ENCODE measurements at regions not wholly inside any gene's neighbourhood (a gene's known extent, or its start where the extent isn't known, plus 50 kb on each side); places are given as distances from the start of the nearest gene placed in this dataset.

DNA sequence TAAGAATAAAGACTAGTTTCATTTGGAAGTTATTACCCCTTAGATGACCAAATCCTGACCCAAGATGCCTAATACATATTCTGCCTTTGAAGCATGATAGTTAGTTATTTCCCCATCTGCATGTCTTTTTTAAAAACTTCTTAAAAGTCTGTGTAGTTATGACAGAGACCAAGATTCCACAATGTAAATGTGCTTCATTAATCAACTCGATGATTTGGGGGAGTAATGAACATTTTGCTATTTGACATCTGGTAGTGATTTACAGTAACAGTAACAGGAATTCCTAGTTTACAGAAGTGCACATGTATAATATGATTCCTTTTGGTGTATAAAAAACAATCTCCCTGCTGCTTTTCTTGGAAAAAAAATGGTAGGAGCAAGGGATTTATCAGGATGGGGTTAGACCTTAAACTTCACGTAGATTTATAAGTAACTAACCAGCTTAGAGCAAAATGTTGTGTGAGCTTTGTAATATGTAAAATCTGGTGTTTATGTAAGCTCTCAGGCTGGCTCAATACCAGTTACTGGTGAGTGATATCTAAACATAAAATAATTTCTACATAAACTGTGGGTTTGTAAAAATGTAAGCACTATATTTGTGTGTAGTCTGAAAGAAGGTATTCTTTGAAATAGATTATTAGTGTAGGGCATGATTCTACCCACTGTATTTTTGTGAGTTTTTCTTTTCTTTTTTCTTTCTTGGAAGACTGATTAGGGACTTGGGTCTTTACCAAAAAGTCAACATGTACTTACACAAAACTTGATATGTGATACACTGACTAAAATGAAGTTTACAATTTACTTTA is 641.6 kb downstream of the EPHA4 start:
- H3K4me3 ChIP-seq (replicated peaks in 1 of 3) = no peak overlapping the region
- TF ChIP-seq CTCF (IDR thresholded peaks at IDR 0.05) (no peak), POLR2A (IDR thresholded peaks at IDR 0.05) (no peak)
- WGBS, 2 donors = 72 to 76% methylated on average over 2 of the region's 2 CpGs
- H3K27me3 ChIP-seq = no peaks in the 10 kb centered on the region
- no peaks in the 10 kb centered on the region for H3K9me3 ChIP-seq
- H3K4me1 ChIP-seq = no peaks in the 10 kb centered on the region
- no peaks in the 10 kb centered on the region for H3K36me3 ChIP-seq
- intact Hi-C loops (cut with DNase I) = no loop called here
- DNase-seq = no peak
- no peak overlapping the region for H3K27ac ChIP-seq

DNA sequence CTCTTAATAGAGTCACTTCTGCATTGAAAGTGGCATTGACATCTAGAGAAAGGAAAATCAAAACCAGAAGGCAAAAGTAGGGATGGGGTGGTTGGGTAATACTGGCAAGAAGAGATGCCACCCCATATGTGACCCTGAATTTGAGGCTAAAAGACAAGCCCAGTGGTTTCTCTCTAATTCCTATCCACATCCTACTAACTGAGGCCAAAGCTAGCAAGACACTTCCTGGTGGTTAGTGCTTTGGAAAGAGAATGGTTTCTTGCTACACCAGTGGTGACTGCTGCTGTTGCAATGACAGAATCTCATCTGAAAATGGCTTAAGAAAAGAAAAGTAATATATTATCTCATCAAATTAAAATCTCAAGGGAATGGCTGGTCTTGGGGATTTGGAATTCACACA is 640.6 kb downstream of the EPHA4 start:
- DNase-seq = no peak

DNA sequence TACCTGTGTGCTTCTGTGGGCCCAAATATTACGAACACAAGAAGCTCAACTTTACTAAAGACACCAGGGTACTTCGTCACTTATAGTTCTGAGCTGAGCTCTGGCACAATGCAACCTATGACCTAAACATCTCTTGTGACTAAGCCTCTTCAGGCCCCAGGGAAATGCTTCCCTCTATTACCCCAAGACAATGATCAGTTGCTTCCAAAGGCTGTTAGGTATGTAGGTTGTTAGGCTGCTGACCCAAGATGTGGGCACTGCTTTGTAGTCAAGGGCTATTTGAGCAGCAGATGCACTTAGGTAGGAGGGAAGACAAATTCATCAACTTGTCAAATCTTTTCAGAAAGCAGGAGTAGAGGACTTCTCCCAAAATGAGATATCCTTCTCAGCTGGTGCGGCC is 640.1 kb downstream of the EPHA4 start:
- H3K9me3 ChIP-seq = no peaks in the 10 kb centered on the region
- DNase-seq = no peak
- intact Hi-C loops (cut with DNase I) = no loop called here
- whole genome bisulfite sequencing, 2 donors = 96% methylated on average over 3 of the region's 3 CpGs
- H3K4me3 ChIP-seq (replicated peaks in 1 of 3) = no peak overlapping the region
- no peaks in the 10 kb centered on the region for H3K4me1 ChIP-seq
- H3K27ac ChIP-seq = no peak overlapping the region
- no peak for TF ChIP-seq CTCF (IDR thresholded peaks at IDR 0.05)
- H3K27me3 ChIP-seq = no peaks in the 10 kb centered on the region
- no peaks in the 10 kb centered on the region for H3K36me3 ChIP-seq

More for the DNA sequence above, 640.6 kb downstream of the EPHA4 start:
- no peak for TF ChIP-seq POLR2A (IDR thresholded peaks at IDR 0.05)
- TF ChIP-seq CTCF (IDR thresholded peaks at IDR 0.05) = no peak
- no peaks in the 10 kb centered on the region for H3K4me1 ChIP-seq
- no peaks in the 10 kb centered on the region for H3K36me3 ChIP-seq
- intact Hi-C loops (cut with DNase I) = no loop called here
- no peak overlapping the region for H3K27ac ChIP-seq
- H3K27me3 ChIP-seq = no peaks in the 10 kb centered on the region
- no peaks in the 10 kb centered on the region for H3K9me3 ChIP-seq
- H3K4me3 ChIP-seq (replicated peaks in 1 of 3) = no peak overlapping the region

DNA sequence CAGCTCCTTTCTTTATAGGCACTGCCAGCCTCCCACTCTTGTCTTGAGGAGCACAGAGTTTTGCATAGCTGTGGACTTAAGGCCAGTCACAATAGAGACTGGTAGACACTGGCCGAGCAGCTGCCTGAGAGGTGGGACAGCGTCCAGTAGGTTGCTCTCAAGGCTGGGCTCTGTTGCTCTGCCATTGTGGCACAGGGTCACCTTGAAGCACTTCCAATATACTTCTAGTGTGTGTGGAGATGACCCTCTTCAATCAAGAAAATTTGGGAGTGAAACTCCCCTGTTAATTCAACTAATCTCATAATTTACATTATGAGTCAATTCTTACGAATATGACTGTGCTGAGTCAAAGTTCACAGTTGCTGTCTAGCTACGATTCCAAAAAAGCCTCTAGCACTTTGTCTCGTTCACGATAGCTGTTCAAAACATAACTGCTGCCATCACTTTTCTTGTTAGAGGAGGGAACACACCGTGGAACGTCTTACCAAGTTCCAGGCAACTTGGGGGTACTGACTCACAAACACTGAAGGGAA is 636.2 kb downstream of the EPHA4 start:
- TF ChIP-seq POLR2A (IDR thresholded peaks at IDR 0.05) (no peak), CTCF (IDR thresholded peaks at IDR 0.05) (no peak)

GRCh38 chr2:220936641-220937197 is 635.4 kb downstream of the EPHA4 start:
- no peak for TF ChIP-seq CTCF (IDR thresholded peaks at IDR 0.05)
- no peak for TF ChIP-seq POLR2A (IDR thresholded peaks at IDR 0.05)
- no peak overlapping the region for H3K4me3 ChIP-seq (replicated peaks in 1 of 3)
- H3K4me1 ChIP-seq = peaks cover 0 to 11% of the 10 kb centered on the region in 2 donors
- DNase-seq = no peak
- intact Hi-C loops (cut with DNase I) = no loop called here
- H3K36me3 ChIP-seq = no peaks in the 10 kb centered on the region
- WGBS, 2 donors = 86 to 87% methylated on average over 4 of the region's 4 CpGs
- no peaks in the 10 kb centered on the region for H3K9me3 ChIP-seq
- H3K27ac ChIP-seq = no peak overlapping the region
- no peaks in the 10 kb centered on the region for H3K27me3 ChIP-seq

More for the DNA sequence above, 636.2 kb downstream of the EPHA4 start:
- no peak overlapping the region for H3K27ac ChIP-seq
- WGBS, 2 donors = 85 to 87% methylated on average over 8 of the region's 8 CpGs
- H3K4me1 ChIP-seq = peaks cover 0 to 6% of the 10 kb centered on the region in 2 donors
- DNase-seq = no peak
- no peaks in the 10 kb centered on the region for H3K36me3 ChIP-seq
- H3K4me3 ChIP-seq (replicated peaks in 1 of 3) = no peak overlapping the region
- intact Hi-C loops (cut with DNase I) = no loop called here
- no peaks in the 10 kb centered on the region for H3K27me3 ChIP-seq
- H3K9me3 ChIP-seq = no peaks in the 10 kb centered on the region

Data from thyroid gland (tissue), 4 donors.